HG02623 (cell line): ENCODE measurements at regions not wholly inside any gene's neighbourhood (a gene's known extent, or its start where the extent isn't known, plus 50 kb on each side); places are given as distances from the start of the nearest gene placed in this dataset.
"Not testable (repeated sequence)": the region's sequence is repeated elsewhere in the genome, so short reads cannot be mapped to it uniquely, and the experiment has no call there.

Experiments
- ATAC-seq: cut with Tn5 transposase; IDR thresholded peaks from one replicate; pipeline ENCODE4 v1.9.1; 2021; ENCODE audit warnings: moderate library complexity; ENCODE audit not compliant: unreplicated experiment

GRCh38 chrX:13478740-13479451 lies 90.5 kb upstream of the EGFL6 start:
- ATAC-seq, result no peak

DNA sequence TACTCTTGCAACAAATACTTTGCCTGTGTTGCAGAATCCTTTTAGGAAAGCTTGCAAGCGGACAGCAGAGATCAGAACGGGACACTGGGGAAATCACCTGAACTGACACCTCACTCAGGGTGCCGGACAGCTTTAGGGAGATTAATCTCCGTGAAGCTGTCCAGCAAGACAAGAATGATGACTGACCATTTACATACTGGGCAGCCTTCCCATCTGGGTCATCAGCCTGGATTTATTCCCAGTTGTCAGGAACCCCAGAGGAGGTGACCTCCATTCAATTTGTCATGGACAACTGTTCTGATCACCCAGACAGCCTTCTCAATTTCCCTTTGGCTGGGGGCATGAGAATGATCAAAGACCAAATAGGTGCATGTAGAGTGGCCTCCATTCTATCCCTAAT lies 93.0 kb upstream of the EGFL6 start:
- no peak for ATAC-seq

DNA sequence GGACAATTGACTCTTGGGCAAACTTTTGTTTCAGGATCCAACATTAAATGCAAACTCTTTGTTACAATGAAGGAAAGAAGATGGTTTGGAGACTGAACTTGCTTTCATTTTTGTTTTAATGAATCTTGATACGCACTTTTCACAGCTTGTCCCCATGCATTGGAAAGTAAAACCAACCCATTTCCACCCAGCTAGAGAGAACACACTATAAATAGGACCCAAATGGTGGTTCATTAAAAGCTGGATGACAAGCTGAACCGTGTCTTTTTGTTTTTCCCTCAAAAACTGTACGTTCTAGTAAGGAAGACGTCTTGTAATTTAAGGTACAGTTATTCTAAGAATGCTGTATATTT lies 95.3 kb upstream of the EGFL6 start:
- ATAC-seq, result peak; percentile 47

- ATAC-seq, result peak; percentile 84
Observed at GRCh38 chrX:13473442-13474163, 95.8 kb upstream of the EGFL6 start.

DNA sequence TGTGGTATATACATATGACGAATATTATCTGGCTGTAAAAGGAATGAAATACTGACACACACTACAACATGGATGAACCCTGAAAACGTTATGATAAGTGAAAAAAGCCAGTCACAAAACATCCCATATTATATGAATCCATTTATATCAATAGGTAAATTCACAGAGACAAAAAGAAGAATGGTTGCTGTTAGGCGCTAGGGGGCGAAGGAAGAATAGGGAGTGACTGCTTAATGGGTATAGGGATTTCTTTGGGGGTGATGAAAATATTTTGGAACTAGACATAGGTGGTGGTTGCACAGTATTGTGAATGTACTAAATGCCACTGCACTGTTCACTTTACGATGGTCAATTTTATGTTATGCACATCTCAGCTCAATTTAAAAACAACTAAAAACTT lies 96.4 kb upstream of the EGFL6 start:
- no peak for ATAC-seq

- no peak for ATAC-seq
Observed at GRCh38 chrX:13471269-13471668, 98.1 kb upstream of the EGFL6 start.

DNA sequence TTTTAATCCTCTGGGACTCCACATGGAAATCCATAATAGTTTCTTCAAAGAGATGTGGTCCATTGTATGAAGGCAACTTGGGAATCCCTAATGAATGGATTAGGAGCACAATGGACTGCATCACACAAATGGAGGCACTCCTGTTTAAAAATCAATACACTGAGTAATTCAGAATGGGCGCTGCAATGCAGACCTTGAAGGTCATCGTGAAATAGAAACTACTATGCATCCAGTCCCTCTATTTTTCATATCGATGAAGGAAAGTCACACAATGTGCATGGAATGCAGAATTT lies 98.8 kb upstream of the EGFL6 start:
- ATAC-seq, result no peak

GRCh38 chrX:13469963-13470684 lies 99.3 kb upstream of the EGFL6 start:
- ATAC-seq, result no peak

DNA sequence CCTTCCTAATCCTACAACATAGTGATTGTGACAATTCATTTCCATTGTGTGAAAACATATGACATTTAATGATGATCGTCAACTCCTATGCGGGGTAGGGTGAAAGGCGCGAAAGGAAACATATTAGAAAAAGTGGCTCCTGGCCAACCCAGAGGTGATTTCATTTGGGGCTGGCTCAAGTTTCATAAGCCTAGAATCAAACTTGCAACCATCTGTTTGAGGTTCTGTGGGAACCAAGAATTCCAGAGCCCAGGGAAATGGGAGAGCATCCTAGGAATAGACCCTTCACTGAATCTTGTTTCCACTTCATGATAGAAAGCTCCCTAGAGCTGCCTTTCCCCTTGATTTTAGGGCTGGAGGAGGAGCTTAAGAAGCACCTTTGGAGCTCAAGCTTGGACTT lies 101.3 kb upstream of the EGFL6 start:
- no peak for ATAC-seq

DNA sequence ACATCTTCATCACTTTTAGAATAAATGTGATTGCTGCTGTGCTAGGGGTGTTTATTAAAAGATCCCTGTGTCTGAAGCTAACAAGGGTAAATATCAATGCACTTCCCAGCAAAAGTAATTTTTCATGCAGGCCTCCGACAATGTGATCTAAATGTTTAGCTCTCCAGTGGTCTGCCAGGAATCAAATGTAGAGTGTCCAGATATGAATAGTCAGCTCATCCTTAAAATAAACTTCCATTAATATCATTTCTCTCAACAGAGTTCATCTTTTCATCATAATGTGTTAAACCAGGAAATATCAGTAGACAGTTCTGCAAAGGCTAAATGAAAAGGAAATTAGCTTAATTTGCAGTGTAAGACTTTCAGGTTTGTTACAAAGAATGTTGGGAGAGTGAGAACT lies 102.2 kb upstream of the EGFL6 start:
- no peak for ATAC-seq

DNA sequence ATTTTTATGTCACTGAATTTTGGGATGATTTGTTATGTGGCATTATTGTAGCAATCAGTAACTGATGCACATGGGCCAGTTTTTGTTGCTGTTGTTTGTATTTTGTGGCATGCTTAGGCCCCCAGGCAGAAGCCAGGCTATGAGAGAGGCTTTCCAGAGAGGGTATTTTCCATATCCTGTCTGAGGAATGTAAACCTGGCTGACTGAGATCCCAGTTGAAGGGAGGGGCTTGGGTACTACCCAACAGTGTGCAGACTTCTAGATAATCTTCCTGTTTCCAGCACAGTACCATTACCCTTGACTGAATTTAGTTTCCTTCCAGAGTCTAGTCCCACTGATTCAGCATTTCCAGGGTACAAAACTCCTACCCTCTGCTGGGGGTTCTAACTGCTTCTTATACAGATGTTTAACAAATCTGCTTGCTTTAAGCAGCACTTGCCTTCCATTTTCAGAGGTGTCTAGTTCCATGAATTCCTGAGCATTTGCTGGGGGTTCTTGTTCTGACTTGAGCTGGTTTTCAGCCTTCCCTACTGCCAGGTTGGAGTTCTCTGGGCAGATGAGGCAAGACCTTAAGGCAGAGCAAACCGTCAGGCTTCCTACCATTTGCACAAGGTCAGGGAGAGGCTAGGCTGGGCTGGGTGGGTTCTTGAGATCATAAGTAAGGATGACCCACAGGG lies 104.7 kb upstream of the EGFL6 start:
- no peak for ATAC-seq

DNA sequence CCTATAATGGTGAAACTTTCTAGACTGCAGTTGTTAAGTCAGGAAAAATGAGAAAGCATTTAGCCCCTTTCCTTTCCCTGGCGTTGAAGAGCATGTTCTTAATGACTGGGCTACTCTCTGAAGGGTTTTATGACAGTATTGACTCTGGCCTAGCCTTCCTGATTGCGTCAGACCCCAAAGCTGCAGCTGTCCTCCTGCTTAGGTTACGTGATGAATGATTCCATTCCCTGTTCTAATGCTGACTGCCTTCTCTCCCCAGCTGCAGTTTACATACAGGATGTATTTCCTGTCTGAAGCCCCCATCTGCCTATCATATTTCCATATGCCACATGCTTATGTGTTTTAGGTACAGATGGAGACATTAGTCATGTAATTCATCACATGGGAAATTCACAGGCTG lies 105.8 kb upstream of the EGFL6 start:
- no peak for ATAC-seq

- ATAC-seq, result no peak
Observed at GRCh38 chrX:13452283-13452682, 117.1 kb upstream of the EGFL6 start.

GRCh38 chrX:13449441-13449840 lies 120.0 kb upstream of the EGFL6 start:
- no peak for ATAC-seq

- ATAC-seq, result no peak
Observed at GRCh38 chrX:13448941-13449340, 120.5 kb upstream of the EGFL6 start.

GRCh38 chrX:13441608-13442007 lies 121.8 kb upstream of the ATXN3L start:
- ATAC-seq, result not testable (repeated sequence)

DNA sequence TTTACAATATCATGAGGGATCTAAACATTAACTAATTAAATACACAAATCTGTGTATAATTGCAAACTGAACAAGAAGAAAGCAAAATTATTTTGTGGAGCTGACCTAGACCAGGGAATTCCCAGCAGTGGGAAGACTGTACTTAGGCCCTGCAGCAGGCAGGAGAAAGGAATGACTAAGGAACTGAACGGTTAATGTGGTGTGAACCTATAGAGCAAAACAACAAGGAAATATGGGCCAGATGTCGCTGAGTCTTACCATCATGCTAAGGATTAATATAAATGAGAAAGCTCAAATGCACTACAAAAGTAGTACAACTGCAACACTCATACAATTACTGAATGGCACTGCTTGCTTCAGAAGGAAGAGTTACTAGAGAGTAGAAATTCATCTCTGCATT lies 120.3 kb upstream of the ATXN3L start:
- ATAC-seq, result no peak

DNA sequence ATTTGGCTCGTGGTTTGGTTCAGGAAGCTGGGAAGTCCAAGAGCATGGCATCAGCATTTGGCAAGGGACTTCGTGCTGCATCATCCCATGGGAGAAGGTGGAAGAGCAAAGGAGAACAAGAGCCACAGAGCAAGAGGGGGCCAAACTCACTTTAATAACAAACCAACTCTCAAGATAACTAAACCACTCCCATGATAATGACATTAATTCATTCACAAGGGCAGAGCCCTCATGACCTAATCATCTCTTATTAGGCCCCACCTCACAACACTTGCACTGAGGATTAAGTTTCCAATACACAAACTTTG lies 113.4 kb upstream of the ATXN3L start:
- no peak for ATAC-seq

GRCh38 chrX:13432414-13433297 lies 112.8 kb upstream of the ATXN3L start:
- ATAC-seq, result no peak

DNA sequence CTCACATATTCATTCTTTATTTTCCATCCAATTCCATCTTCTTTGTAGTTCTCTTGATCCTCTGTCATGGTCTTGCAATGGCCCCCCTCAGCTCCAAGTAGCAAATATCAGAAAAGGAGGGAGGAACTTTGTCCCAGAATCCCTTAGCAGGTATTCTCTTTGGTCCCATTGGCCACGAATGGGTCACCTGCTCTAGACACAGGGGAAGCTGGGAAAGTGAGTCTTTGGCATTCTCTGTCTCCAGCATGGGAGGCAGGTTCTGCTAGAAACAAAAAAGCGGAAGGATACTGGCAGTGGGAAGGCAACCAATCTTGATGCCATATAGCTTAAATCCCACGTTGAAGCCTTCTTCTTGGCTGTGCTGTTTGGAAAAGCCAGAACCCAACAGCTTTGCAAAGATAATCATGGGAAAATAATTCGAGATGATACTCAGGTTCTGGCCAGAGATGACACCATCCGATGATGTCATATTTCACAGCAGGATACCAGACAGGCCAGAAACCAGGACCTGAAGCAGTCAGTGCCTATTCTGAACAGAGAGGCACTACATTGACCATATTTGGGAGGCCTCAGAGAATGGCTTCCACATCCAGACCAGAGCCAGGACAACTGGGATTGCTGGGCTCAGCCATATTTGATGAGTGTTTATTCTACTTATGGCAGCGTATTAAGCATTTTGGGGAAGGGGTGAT lies 110.4 kb upstream of the ATXN3L start:
- ATAC-seq, result no peak
